HCT116 (cell line): ENCODE measurements at regions not wholly inside any gene's neighbourhood (a gene's known extent, or its start where the extent isn't known, plus 50 kb on each side); places are given as distances from the start of the nearest gene placed in this dataset.

ENCODE experiments used
- ATAC-seq: fragments of 200-7000 bp; cut with Tn5 transposase; 2 replicates; pipeline ENCODE4 v1.9.1; 2020; ENCODE audit warnings: mild to moderate bottlenecking, moderate library complexity
- BruUV-seq: library from RNA; stranded (reverse); fragments of 400-500 nt; replicated peaks from 2 replicates; lab custom pipeline; 2021; lab: Mats Ljungman, UMichigan
- CTCF ChIA-PET: fragments of 300-600 bp; sonication (Branson Sonifier 250); formaldehyde crosslinking; loops from one replicate; lab custom pipeline; 2021; ENCODE audit warnings: antibody characterized with exemption; lab: Charles Lee
- POLR2A ChIA-PET: fragments of 300-600, 350-600 bp; sonication (Branson Sonifier 250); formaldehyde crosslinking; loops from one replicate; lab custom pipeline; 2021; ENCODE audit warnings: antibody characterized with exemption; lab: Charles Lee
- RAD21 ChIA-PET, 2 experiments: fragments of 300-600 bp; sonication (Branson Sonifier 250); formaldehyde crosslinking; loops; one replicate each; lab custom pipeline; 2023; ENCODE audit warnings: low total read pairs in 2 of 2; ENCODE audit not compliant: uncharacterized antibody in 2 of 2, unreplicated experiment in 2 of 2, low non-redundant PET in 1 of 2; lab: Charles Lee
- DNase-seq: peaks from one replicate; pipeline ENCODE4 v3.0.0-alpha.2; 2010; ENCODE audit warnings: low read depth, low spot score
- H2AFZ ChIP-seq: fragments of 200-600 bp; shearing (Covaris generic), sonication (generic); 2 replicates; pipeline ENCODE4 v1.6.1; 2017; ENCODE audit warnings: low read depth, mixed run types, mixed read lengths, antibody characterized with exemption, low read length; ENCODE audit not compliant: poor library complexity, severe bottlenecking
- H3K27ac ChIP-seq: 2 replicates; pipeline ENCODE4 v1.5.1; 2012; ENCODE audit warnings: low read depth, low read length
- H3K27me3 ChIP-seq: fragments of 200-600 bp; sonication (generic); 2 replicates; pipeline ENCODE4 v1.6.1; 2016; ENCODE audit warnings: mixed run types, low read length, mixed read lengths; ENCODE audit not compliant: insufficient read depth
- H3K36me3 ChIP-seq, 2 experiments: fragments of 200-500 bp in 1 of 2; fragments of 200-600 bp in 1 of 2; sonication (Bioruptor generic) in 1 of 2; sonication (generic) in 1 of 2; 2 replicates each; pipeline versions ENCODE4 v1.5.1 to v1.6.1; 2014 to 2016; ENCODE audit warnings: low read length in 2 of 2, inconsistent platforms in 1 of 2, mixed read lengths in 1 of 2, mixed run types in 1 of 2; ENCODE audit not compliant: insufficient read depth in 2 of 2, control insufficient read depth in 1 of 2
- H3K4me1 ChIP-seq, 2 experiments: fragments of 200-600 bp in 1 of 2; sonication (generic) in 1 of 2; 2 replicates each; pipeline versions ENCODE4 v1.5.1 to v1.6.1; 2012 to 2017; ENCODE audit warnings: low read length in 2 of 2, inconsistent platforms in 1 of 2, mild to moderate bottlenecking in 1 of 2, mixed read lengths in 1 of 2, mixed run types in 1 of 2, moderate library complexity in 1 of 2; ENCODE audit not compliant: insufficient read depth in 2 of 2, control insufficient read depth in 1 of 2
- H3K4me2 ChIP-seq: fragments of 200-600 bp; sonication (generic); 2 replicates; pipeline ENCODE4 v1.6.1; 2017; ENCODE audit warnings: mixed run types, low read length, mixed read lengths
- H3K4me3 ChIP-seq, 2 experiments: fragments of 200-600 bp in 1 of 2; sonication (generic) in 1 of 2; replicated peaks in 1 of 2; 2 replicates each; pipeline ENCODE4 v1.5.1; 2011 to 2016; ENCODE audit warnings: low read length in 2 of 2, control low read depth in 1 of 2, low read depth in 1 of 2, mild to moderate bottlenecking in 1 of 2, mixed read lengths in 1 of 2, mixed run types in 1 of 2
- H3K79me2 ChIP-seq: fragments of 200-600 bp; sonication (generic); 2 replicates; pipeline ENCODE4 v1.6.1; 2017; ENCODE audit warnings: mild to moderate bottlenecking, mixed run types, low read length, moderate library complexity, mixed read lengths; ENCODE audit not compliant: insufficient read depth
- H3K9ac ChIP-seq: fragments of 200-600 bp; sonication (generic); 2 replicates; pipeline ENCODE4 v1.6.1; 2016; ENCODE audit warnings: low read length, mixed read lengths
- H3K9me2 ChIP-seq: fragments of 200-600 bp; sonication (generic), shearing (Covaris generic); 2 replicates; pipeline ENCODE4 v1.6.1; 2017; ENCODE audit warnings: mixed run types, mild to moderate bottlenecking, moderate library complexity; ENCODE audit not compliant: insufficient read depth
- H3K9me3 ChIP-seq, 2 experiments: fragments of 200-500 bp in 1 of 2; fragments of 200-600 bp in 1 of 2; sonication (Bioruptor generic) in 1 of 2; sonication (generic) in 1 of 2; 2 replicates each; pipeline ENCODE4 v1.6.1; 2014 to 2017; ENCODE audit warnings: low read length in 2 of 2, mixed read lengths in 2 of 2, inconsistent platforms in 1 of 2, low read depth in 1 of 2, mild to moderate bottlenecking in 1 of 2, mixed run types in 1 of 2, moderate library complexity in 1 of 2; ENCODE audit not compliant: control insufficient read depth in 1 of 2, insufficient read depth in 1 of 2
- H4K20me1 ChIP-seq: fragments of 200-600 bp; sonication (generic), shearing (Covaris generic); 2 replicates; pipeline ENCODE4 v1.6.1; 2017; ENCODE audit warnings: mixed run types, mild to moderate bottlenecking, moderate library complexity; ENCODE audit not compliant: insufficient read depth
- CEBPB ChIP-seq: IDR thresholded peaks from 2 replicates; pipeline ENCODE4 v1.6.1; 2012; ENCODE audit warnings: low read depth
- ELF1 ChIP-seq: IDR thresholded peaks from 2 replicates; pipeline ENCODE4 v1.6.1; 2012; ENCODE audit warnings: low read depth, borderline replicate concordance
- JUND ChIP-seq: IDR thresholded peaks from 2 replicates; pipeline ENCODE4 v1.6.1; 2012
- RAD21 ChIP-seq: IDR thresholded peaks from 2 replicates; pipeline ENCODE4 v1.6.1; 2012; ENCODE audit warnings: low read depth, mild to moderate bottlenecking
- SP1 ChIP-seq: IDR thresholded peaks from 2 replicates; pipeline ENCODE4 v1.6.1; 2012; ENCODE audit warnings: low read depth
- TCF7L2 ChIP-seq: IDR thresholded peaks from 2 replicates; pipeline ENCODE4 v1.7.0; 2011; ENCODE audit warnings: borderline replicate concordance, inconsistent platforms; ENCODE audit not compliant: insufficient read depth, insufficient read length; ENCODE audit errors: extremely low read depth
- intact Hi-C: fragments of 100-400 bp; cut with micrococcal nuclease; formaldehyde crosslinking; loops from 2 replicates; pipeline ENCODE4 v1.10.0; 2022
- TF ChIP-seq, protein P1 (sequence below): IDR thresholded peaks from 2 replicates; pipeline ENCODE4 v1.6.1; 2012; ENCODE audit warnings: low read depth
- TF ChIP-seq, protein P2 (sequence below): IDR thresholded peaks from 2 replicates; pipeline ENCODE4 v1.6.1; 2012

DNA sequence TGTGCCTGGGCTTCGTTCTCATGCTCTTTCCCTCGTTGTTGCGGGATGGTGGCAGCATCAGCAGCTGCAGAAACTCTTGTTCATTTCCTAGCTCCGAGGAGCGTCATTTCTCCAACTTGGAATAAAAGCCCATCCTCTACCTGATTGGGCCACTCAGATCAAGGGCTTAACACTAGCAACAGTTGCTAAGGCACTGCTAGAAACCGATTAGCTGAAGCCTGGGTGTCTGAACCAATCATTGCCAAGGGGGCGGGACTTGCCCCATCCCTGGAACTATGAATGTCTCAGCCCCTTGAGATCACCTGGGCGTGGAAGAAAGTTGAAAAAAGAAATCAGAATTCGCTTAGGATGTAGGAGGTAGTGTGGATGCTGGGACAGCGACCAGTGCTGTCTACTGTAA lies 145.3 kb downstream of the FOXL1 start:
- RAD21 ChIA-PET, result no interaction called here
- no peak overlapping the region for H3K9ac ChIP-seq
- H3K79me2 ChIP-seq, result no peaks in the 10 kb centered on the region
- no TSS peak for BruUV-seq
- intact Hi-C loops, result no loop called here
- H3K27me3 ChIP-seq, result peaks cover 34% of the 10 kb centered on the region
- no peak overlapping the region for H3K27ac ChIP-seq
- ATAC-seq, result peak; percentile 85
- no peaks in the 10 kb centered on the region for H3K9me2 ChIP-seq
- TF ChIP-seq ELF1, result no peak
- TF ChIP-seq SP1, result 0 out of 2 replicates have a peak, but pooled peaks have one; percentile 10
- TF ChIP-seq, protein P1, sequence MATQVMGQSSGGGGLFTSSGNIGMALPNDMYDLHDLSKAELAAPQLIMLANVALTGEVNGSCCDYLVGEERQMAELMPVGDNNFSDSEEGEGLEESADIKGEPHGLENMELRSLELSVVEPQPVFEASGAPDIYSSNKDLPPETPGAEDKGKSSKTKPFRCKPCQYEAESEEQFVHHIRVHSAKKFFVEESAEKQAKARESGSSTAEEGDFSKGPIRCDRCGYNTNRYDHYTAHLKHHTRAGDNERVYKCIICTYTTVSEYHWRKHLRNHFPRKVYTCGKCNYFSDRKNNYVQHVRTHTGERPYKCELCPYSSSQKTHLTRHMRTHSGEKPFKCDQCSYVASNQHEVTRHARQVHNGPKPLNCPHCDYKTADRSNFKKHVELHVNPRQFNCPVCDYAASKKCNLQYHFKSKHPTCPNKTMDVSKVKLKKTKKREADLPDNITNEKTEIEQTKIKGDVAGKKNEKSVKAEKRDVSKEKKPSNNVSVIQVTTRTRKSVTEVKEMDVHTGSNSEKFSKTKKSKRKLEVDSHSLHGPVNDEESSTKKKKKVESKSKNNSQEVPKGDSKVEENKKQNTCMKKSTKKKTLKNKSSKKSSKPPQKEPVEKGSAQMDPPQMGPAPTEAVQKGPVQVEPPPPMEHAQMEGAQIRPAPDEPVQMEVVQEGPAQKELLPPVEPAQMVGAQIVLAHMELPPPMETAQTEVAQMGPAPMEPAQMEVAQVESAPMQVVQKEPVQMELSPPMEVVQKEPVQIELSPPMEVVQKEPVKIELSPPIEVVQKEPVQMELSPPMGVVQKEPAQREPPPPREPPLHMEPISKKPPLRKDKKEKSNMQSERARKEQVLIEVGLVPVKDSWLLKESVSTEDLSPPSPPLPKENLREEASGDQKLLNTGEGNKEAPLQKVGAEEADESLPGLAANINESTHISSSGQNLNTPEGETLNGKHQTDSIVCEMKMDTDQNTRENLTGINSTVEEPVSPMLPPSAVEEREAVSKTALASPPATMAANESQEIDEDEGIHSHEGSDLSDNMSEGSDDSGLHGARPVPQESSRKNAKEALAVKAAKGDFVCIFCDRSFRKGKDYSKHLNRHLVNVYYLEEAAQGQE, result no peak
- peak; percentile 21 for DNase-seq
- H3K4me3 ChIP-seq, result no peak overlapping the region
- no peaks in the 10 kb centered on the region for H4K20me1 ChIP-seq
- no peak overlapping the region for H3K4me2 ChIP-seq
- no peaks in the 10 kb centered on the region for H3K4me1 ChIP-seq
- POLR2A ChIA-PET, result no interaction called here
- H3K36me3 ChIP-seq, result no peaks in the 10 kb centered on the region
- CTCF ChIA-PET, result interaction anchor here (1.7 kb wide), 1 partner anchor 37 kb away, joined by 4 read pairs; no protein-coding TSS in a partner anchor
- H3K9me3 ChIP-seq, result no peaks in the 10 kb centered on the region
- H2AFZ ChIP-seq, result no peak overlapping the region

DNA sequence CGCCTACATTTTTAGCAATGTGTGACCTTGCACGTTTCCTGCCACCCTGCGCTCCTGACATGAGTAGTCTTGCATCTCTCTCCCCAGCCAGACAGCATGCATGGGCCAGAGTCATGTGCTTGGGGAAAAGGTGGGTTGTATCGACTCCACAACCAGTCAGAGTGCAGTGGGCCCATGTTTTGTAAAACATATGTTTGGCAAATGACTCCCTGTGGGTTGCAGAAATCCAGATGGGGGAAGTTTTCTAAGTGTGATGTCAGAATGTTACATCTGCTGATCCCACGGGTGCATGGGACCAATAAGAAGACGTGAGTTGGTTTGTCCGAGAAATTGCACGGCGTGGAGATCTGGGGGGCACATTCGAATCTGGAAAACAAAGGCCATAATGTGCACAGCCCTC lies 147.1 kb downstream of the FOXL1 start:
- no peak for DNase-seq
- RAD21 ChIA-PET, result no interaction called here
- Histone ChIP-seq H4K20me1 (no peaks in the 10 kb centered on the region), H3K4me1 (no peaks in the 10 kb centered on the region), H3K27me3 (peaks cover 51% of the 10 kb centered on the region), H3K36me3 (no peaks in the 10 kb centered on the region), H2AFZ (no peak overlapping the region), H3K9me3 (no peaks in the 10 kb centered on the region), H3K27ac (no peak overlapping the region), H3K9ac (no peak overlapping the region)
- no peak for ATAC-seq
- no TSS peak for BruUV-seq
- CTCF ChIA-PET, result no interaction called here
- TF ChIP-seq, protein P2, sequence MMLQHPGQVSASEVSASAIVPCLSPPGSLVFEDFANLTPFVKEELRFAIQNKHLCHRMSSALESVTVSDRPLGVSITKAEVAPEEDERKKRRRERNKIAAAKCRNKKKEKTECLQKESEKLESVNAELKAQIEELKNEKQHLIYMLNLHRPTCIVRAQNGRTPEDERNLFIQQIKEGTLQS, result no peak
- TF ChIP-seq ELF1 (no peak), JUND (no peak), CEBPB (no peak), TCF7L2 (no peak), SP1 (no peak), RAD21 (no peak)
- TF ChIP-seq, all 23 proteins: peak for 0
- Histone ChIP-seq H3K9me2 (no peaks in the 10 kb centered on the region), H3K4me2 (no peak overlapping the region), H3K4me3 (no peak overlapping the region), H3K79me2 (no peaks in the 10 kb centered on the region)
- intact Hi-C loops, result no loop called here
- POLR2A ChIA-PET, result no interaction called here
